BE2C (cell line): ENCODE measurements at regions not wholly inside any gene's neighbourhood (a gene's known extent, or its start where the extent isn't known, plus 50 kb on each side); places are given as distances from the start of the nearest gene placed in this dataset.

Source experiments
- DNase-seq: peaks from one replicate; pipeline ENCODE4 v3.0.0-alpha.2; 2020
- H3K27me3 ChIP-seq: fragments of 250-450 bp; sonication (Bioruptor Pico); 2 replicates; pipeline ENCODE4 v1.5.1; 2020; ENCODE audit warnings: mild to moderate bottlenecking
- H3K36me3 ChIP-seq: fragments of 250-450 bp; sonication (Bioruptor Pico); 2 replicates; pipeline ENCODE4 v1.5.1; 2020; ENCODE audit warnings: mild to moderate bottlenecking
- H3K4me1 ChIP-seq: fragments of 250-450 bp; sonication (Bioruptor Pico); 2 replicates; pipeline ENCODE4 v1.5.1; 2020
- H3K4me3 ChIP-seq: 2 replicates; pipeline ENCODE4 v1.5.1; 2011; ENCODE audit warnings: low read depth, low read length
- H3K9me3 ChIP-seq: fragments of 250-450 bp; sonication (Bioruptor Pico); 2 replicates; pipeline ENCODE4 v1.5.1; 2020
- CTCF ChIP-seq: IDR thresholded peaks from 2 replicates; pipeline ENCODE4 v1.5.1; 2012; ENCODE audit warnings: mild to moderate bottlenecking, low read depth, low read length

- DNase-seq = no peak
- Histone ChIP-seq H3K9me3 (no peaks in the 10 kb centered on the region), H3K36me3 (no peaks in the 10 kb centered on the region), H3K4me1 (no peaks in the 10 kb centered on the region), H3K27me3 (no peaks in the 10 kb centered on the region), H3K4me3 (no peak overlapping the region)
- no peak for TF ChIP-seq CTCF
Observed at GRCh38 chr20:18907353-18907752, 93.8 kb downstream of the SCP2D1 start.

GRCh38 chr20:18908109-18908508, 94.5 kb downstream of the SCP2D1 start:
- DNase-seq = no peak
- H3K36me3 ChIP-seq = no peaks in the 10 kb centered on the region
- no peaks in the 10 kb centered on the region for H3K9me3 ChIP-seq
- no peak overlapping the region for H3K4me3 ChIP-seq
- H3K27me3 ChIP-seq = no peaks in the 10 kb centered on the region
- no peaks in the 10 kb centered on the region for H3K4me1 ChIP-seq
- TF ChIP-seq CTCF = no peak

- no peak for DNase-seq
- Histone ChIP-seq H3K4me3 (no peak overlapping the region), H3K36me3 (no peaks in the 10 kb centered on the region), H3K27me3 (no peaks in the 10 kb centered on the region), H3K4me1 (no peaks in the 10 kb centered on the region), H3K9me3 (no peaks in the 10 kb centered on the region)
- no peak for TF ChIP-seq CTCF
Observed at GRCh38 chr20:18909254-18909653, 95.7 kb downstream of the SCP2D1 start.

- H3K4me3 ChIP-seq = no peak overlapping the region
Observed at GRCh38 chr20:18913701-18914100, 100.1 kb downstream of the SCP2D1 start.

GRCh38 chr20:18914796-18915195, 101.2 kb downstream of the SCP2D1 start:
- no peaks in the 10 kb centered on the region for H3K9me3 ChIP-seq
- DNase-seq = no peak
- no peaks in the 10 kb centered on the region for H3K27me3 ChIP-seq
- H3K4me3 ChIP-seq = no peak overlapping the region
- no peak for TF ChIP-seq CTCF
- H3K36me3 ChIP-seq = no peaks in the 10 kb centered on the region
- H3K4me1 ChIP-seq = no peaks in the 10 kb centered on the region

More at GRCh38 chr20:18913701-18914100, 100.1 kb downstream of the SCP2D1 start:
- Histone ChIP-seq H3K36me3 (no peaks in the 10 kb centered on the region), H3K4me1 (no peaks in the 10 kb centered on the region), H3K9me3 (no peaks in the 10 kb centered on the region), H3K27me3 (no peaks in the 10 kb centered on the region)
- no peak for DNase-seq
- no peak for TF ChIP-seq CTCF

GRCh38 chr20:18916886-18917750, 103.5 kb downstream of the SCP2D1 start:
- H3K4me3 ChIP-seq = no peak overlapping the region
- no peaks in the 10 kb centered on the region for H3K27me3 ChIP-seq
- DNase-seq = no peak
- no peak for TF ChIP-seq CTCF
- no peaks in the 10 kb centered on the region for H3K36me3 ChIP-seq
- no peaks in the 10 kb centered on the region for H3K4me1 ChIP-seq
- H3K9me3 ChIP-seq = no peaks in the 10 kb centered on the region
